ENCODE measurements at regions not wholly inside any gene's neighbourhood (a gene's known extent, or its start where the extent isn't known, plus 50 kb on each side); places are given as distances from the start of the nearest gene placed in this dataset.

- Mint-ChIP-seq H3K27me3 (peaks cover 18% of the 10 kb centered on the region), H3K4me1 (ENCODE audit: low read depth) (no peaks in the 10 kb centered on the region), H3K36me3 (no peaks in the 10 kb centered on the region), H3K4me3 (no peak overlapping the region), H3K9me3 (no peaks in the 10 kb centered on the region), H3K27ac (no peak overlapping the region)
- POLR2A ChIA-PET: no interaction called here
- CTCF ChIA-PET: no interaction called here
- intact Hi-C loops (cut with micrococcal nuclease): no loop called here
- DNase-seq: no peak
Measured at GRCh38 chr21:38556390-38556789, 58.1 kb upstream of the ERG start.

- ChIA-PET POLR2A (no interaction called here), CTCF (no interaction called here)
- Mint-ChIP-seq H3K27ac (no peak overlapping the region), H3K4me1 (ENCODE audit: low read depth) (no peaks in the 10 kb centered on the region), H3K36me3 (no peaks in the 10 kb centered on the region), H3K4me3 (no peak overlapping the region), H3K9me3 (no peaks in the 10 kb centered on the region), H3K27me3 (peaks cover 15% of the 10 kb centered on the region)
- intact Hi-C loops (cut with micrococcal nuclease): no loop called here
- no peak for DNase-seq
Measured at GRCh38 chr21:38561205-38561604, 62.9 kb upstream of the ERG start.

GRCh38 chr21:38561613-38562581 lies 63.6 kb upstream of the ERG start:
- intact Hi-C loops (cut with micrococcal nuclease): no loop called here
- no peak overlapping the region for H3K4me3 Mint-ChIP-seq
- H3K9me3 Mint-ChIP-seq: no peaks in the 10 kb centered on the region
- peaks cover 15% of the 10 kb centered on the region for H3K27me3 Mint-ChIP-seq
- no peak overlapping the region for H3K27ac Mint-ChIP-seq
- no peaks in the 10 kb centered on the region for H3K4me1 Mint-ChIP-seq (ENCODE audit: low read depth)
- CTCF ChIA-PET: no interaction called here
- no peak for DNase-seq
- POLR2A ChIA-PET: no interaction called here
- H3K36me3 Mint-ChIP-seq: no peaks in the 10 kb centered on the region

GRCh38 chr21:38567335-38567969 lies 69.2 kb upstream of the ERG start:
- H3K4me3 Mint-ChIP-seq: no peak overlapping the region
- CTCF ChIA-PET: no interaction called here
- POLR2A ChIA-PET: no interaction called here
- H3K4me1 Mint-ChIP-seq (ENCODE audit: low read depth): no peaks in the 10 kb centered on the region
- intact Hi-C loops (cut with micrococcal nuclease): no loop called here
- H3K9me3 Mint-ChIP-seq: no peaks in the 10 kb centered on the region
- peaks cover 13% of the 10 kb centered on the region for H3K27me3 Mint-ChIP-seq
- DNase-seq: no peak
- peaks cover 2% of the 10 kb centered on the region for H3K36me3 Mint-ChIP-seq
- no peak overlapping the region for H3K27ac Mint-ChIP-seq

GRCh38 chr21:38567970-38568360 lies 69.7 kb upstream of the ERG start:
- CTCF ChIA-PET: no interaction called here
- no peak overlapping the region for H3K4me3 Mint-ChIP-seq
- H3K27me3 Mint-ChIP-seq: peaks cover 13% of the 10 kb centered on the region

GRCh38 chr21:38569733-38570132 lies 71.5 kb upstream of the ERG start:
- CTCF ChIA-PET: no interaction called here
- Mint-ChIP-seq H3K27me3 (peaks cover 11% of the 10 kb centered on the region), H3K9me3 (no peaks in the 10 kb centered on the region), H3K4me1 (ENCODE audit: low read depth) (no peaks in the 10 kb centered on the region), H3K4me3 (no peak overlapping the region), H3K36me3 (peaks cover 2% of the 10 kb centered on the region), H3K27ac (no peak overlapping the region)
- POLR2A ChIA-PET: no interaction called here
- intact Hi-C loops (cut with micrococcal nuclease): no loop called here
- no peak for DNase-seq

More at GRCh38 chr21:38567970-38568360, 69.7 kb upstream of the ERG start:
- DNase-seq: no peak
- Mint-ChIP-seq H3K9me3 (no peaks in the 10 kb centered on the region), H3K36me3 (peaks cover 2% of the 10 kb centered on the region), H3K27ac (no peak overlapping the region), H3K4me1 (ENCODE audit: low read depth) (no peaks in the 10 kb centered on the region)
- POLR2A ChIA-PET: no interaction called here
- intact Hi-C loops (cut with micrococcal nuclease): no loop called here

GRCh38 chr21:38570596-38570995 lies 72.3 kb upstream of the ERG start:
- no peaks in the 10 kb centered on the region for H3K9me3 Mint-ChIP-seq
- H3K27ac Mint-ChIP-seq: no peak overlapping the region
- peaks cover 2% of the 10 kb centered on the region for H3K36me3 Mint-ChIP-seq
- H3K4me3 Mint-ChIP-seq: no peak overlapping the region
- peaks cover 3% of the 10 kb centered on the region for H3K27me3 Mint-ChIP-seq
- ChIA-PET POLR2A (no interaction called here), CTCF (no interaction called here)
- no peaks in the 10 kb centered on the region for H3K4me1 Mint-ChIP-seq (ENCODE audit: low read depth)
- DNase-seq: no peak
- intact Hi-C loops (cut with micrococcal nuclease): no loop called here

GRCh38 chr21:38574895-38575575 lies 76.8 kb upstream of the ERG start:
- DNase-seq: no peak
- H3K4me3 Mint-ChIP-seq: no peak overlapping the region
- ChIA-PET POLR2A (no interaction called here), CTCF (interaction anchor here (0.6 kb wide), 1 partner anchor 577 kb away, joined by 3 read pairs; no protein-coding TSS in a partner anchor)
- intact Hi-C loops (cut with micrococcal nuclease): no loop called here
- H3K27me3 Mint-ChIP-seq: peaks cover 2% of the 10 kb centered on the region
- H3K4me1 Mint-ChIP-seq (ENCODE audit: low read depth): no peaks in the 10 kb centered on the region
- no peaks in the 10 kb centered on the region for H3K9me3 Mint-ChIP-seq
- no peak overlapping the region for H3K27ac Mint-ChIP-seq
- H3K36me3 Mint-ChIP-seq: no peaks in the 10 kb centered on the region

GRCh38 chr21:38577887-38578286 lies 79.6 kb upstream of the ERG start:
- Mint-ChIP-seq H3K27ac (no peak overlapping the region), H3K27me3 (no peaks in the 10 kb centered on the region), H3K36me3 (no peaks in the 10 kb centered on the region), H3K4me1 (ENCODE audit: low read depth) (no peaks in the 10 kb centered on the region), H3K4me3 (no peak overlapping the region), H3K9me3 (no peaks in the 10 kb centered on the region)
- POLR2A ChIA-PET: no interaction called here
- no peak for DNase-seq
- CTCF ChIA-PET: no interaction called here
- intact Hi-C loops (cut with micrococcal nuclease): no loop called here

GRCh38 chr21:38590449-38591217 lies 92.4 kb upstream of the ERG start:
- Mint-ChIP-seq H3K27me3 (peaks cover 8% of the 10 kb centered on the region), H3K4me3 (no peak overlapping the region), H3K36me3 (no peaks in the 10 kb centered on the region), H3K4me1 (ENCODE audit: low read depth) (no peaks in the 10 kb centered on the region), H3K27ac (no peak overlapping the region), H3K9me3 (no peaks in the 10 kb centered on the region)
- DNase-seq: no peak
- ChIA-PET CTCF (no interaction called here), POLR2A (no interaction called here)
- intact Hi-C loops (cut with micrococcal nuclease): no loop called here

- Mint-ChIP-seq H3K9me3 (no peaks in the 10 kb centered on the region), H3K4me1 (ENCODE audit: low read depth) (no peaks in the 10 kb centered on the region), H3K27ac (no peak overlapping the region), H3K36me3 (no peaks in the 10 kb centered on the region), H3K27me3 (peaks cover 8% of the 10 kb centered on the region), H3K4me3 (no peak overlapping the region)
- POLR2A ChIA-PET: no interaction called here
- CTCF ChIA-PET: no interaction called here
- no peak for DNase-seq
- intact Hi-C loops (cut with micrococcal nuclease): no loop called here
Measured at GRCh38 chr21:38591218-38591537, 92.9 kb upstream of the ERG start.

GRCh38 chr21:38596264-38597042 lies 98.2 kb upstream of the ERG start:
- ChIA-PET CTCF (no interaction called here), POLR2A (no interaction called here)
- Mint-ChIP-seq H3K36me3 (no peaks in the 10 kb centered on the region), H3K4me1 (ENCODE audit: low read depth) (no peaks in the 10 kb centered on the region), H3K27me3 (peaks cover 9% of the 10 kb centered on the region), H3K4me3 (no peak overlapping the region), H3K9me3 (no peaks in the 10 kb centered on the region), H3K27ac (no peak overlapping the region)
- DNase-seq: no peak
- intact Hi-C loops (cut with micrococcal nuclease): no loop called here

Data from activated CD4-positive, alpha-beta memory T cell treated with anti-CD3 and anti-CD28 coated beads for 36 hours (primary cell).